A673 (cell line): ENCODE measurements at regions not wholly inside any gene's neighbourhood (a gene's known extent, or its start where the extent isn't known, plus 50 kb on each side); places are given as distances from the start of the nearest gene placed in this dataset.

ENCODE experiments used
- EZH2 ChIP-seq: fragments of 200-600 bp; sonication (generic); IDR thresholded peaks from 2 replicates; pipeline ENCODE4 v1.6.1; 2017; ENCODE audit warnings: borderline replicate concordance, low read depth, mild to moderate bottlenecking, mixed read lengths, antibody characterized with exemption, low read length; ENCODE audit not compliant: poor library complexity, severe bottlenecking
- TF ChIP-seq, protein P1 (sequence below): fragments of 300-800, 200-600 bp; sonication (generic); conservative IDR thresholded peaks from 2 replicates; pipeline ENCODE4 v1.5.1; 2017; ENCODE audit warnings: low read depth, mild to moderate bottlenecking, antibody characterized with exemption, low read length, moderate library complexity, mixed read lengths

DNA sequence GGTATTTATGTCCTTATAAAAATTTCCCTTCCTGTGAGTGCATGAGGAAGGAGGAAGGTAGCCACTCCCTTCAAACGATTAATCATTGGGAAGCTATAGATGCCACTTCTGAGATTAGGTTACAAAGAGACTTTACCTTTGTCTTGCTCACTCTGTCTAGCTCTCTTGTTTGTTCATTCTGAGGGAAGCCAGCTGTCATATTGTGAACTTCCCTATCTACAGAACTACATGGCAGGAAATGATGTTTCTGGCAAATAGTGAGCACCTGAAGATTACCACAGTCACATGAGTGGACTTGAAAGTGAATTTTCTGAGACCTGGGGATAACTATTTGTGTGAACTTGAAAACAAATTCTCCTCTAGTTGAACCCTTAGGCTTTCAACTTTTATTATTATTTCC lies 776.8 kb downstream of the CCDC85A start:
- TF ChIP-seq, protein P1, sequence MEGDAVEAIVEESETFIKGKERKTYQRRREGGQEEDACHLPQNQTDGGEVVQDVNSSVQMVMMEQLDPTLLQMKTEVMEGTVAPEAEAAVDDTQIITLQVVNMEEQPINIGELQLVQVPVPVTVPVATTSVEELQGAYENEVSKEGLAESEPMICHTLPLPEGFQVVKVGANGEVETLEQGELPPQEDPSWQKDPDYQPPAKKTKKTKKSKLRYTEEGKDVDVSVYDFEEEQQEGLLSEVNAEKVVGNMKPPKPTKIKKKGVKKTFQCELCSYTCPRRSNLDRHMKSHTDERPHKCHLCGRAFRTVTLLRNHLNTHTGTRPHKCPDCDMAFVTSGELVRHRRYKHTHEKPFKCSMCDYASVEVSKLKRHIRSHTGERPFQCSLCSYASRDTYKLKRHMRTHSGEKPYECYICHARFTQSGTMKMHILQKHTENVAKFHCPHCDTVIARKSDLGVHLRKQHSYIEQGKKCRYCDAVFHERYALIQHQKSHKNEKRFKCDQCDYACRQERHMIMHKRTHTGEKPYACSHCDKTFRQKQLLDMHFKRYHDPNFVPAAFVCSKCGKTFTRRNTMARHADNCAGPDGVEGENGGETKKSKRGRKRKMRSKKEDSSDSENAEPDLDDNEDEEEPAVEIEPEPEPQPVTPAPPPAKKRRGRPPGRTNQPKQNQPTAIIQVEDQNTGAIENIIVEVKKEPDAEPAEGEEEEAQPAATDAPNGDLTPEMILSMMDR = no peak
- no peak for TF ChIP-seq EZH2
